ENCODE measurements at regions not wholly inside any gene's neighbourhood (a gene's known extent, or its start where the extent isn't known, plus 50 kb on each side); places are given as distances from the start of the nearest gene placed in this dataset.
A peak's percentile ranks its signal among the peaks of the same experiment; 100 is the strongest.

GRCh38 chr13:111527614-111528229, 207.3 kb downstream of the TEX29 start:
- TF ChIP-seq CTCF (IDR thresholded peaks at IDR 0.05) = no peak

GRCh38 chr13:111528513-111528912, 208.1 kb downstream of the TEX29 start:
- Histone ChIP-seq H3K27me3 (ENCODE audit: low read depth) (peaks cover 36% of the 10 kb centered on the region), H3K27ac (no peak overlapping the region), H3K4me1 (no peaks in the 10 kb centered on the region), H3K4me3 (no peak overlapping the region), H3K36me3 (no peaks in the 10 kb centered on the region), H3K9me3 (no peaks in the 10 kb centered on the region)
- TF ChIP-seq CTCF (IDR thresholded peaks at IDR 0.05) = no peak
- intact Hi-C loops (cut with DNase I) = no loop called here
- DNase-seq (peak; percentile 24), ATAC-seq (peak in 1 of 2 donors; percentile 22)

More at GRCh38 chr13:111527614-111528229, 207.3 kb downstream of the TEX29 start:
- ATAC-seq (no peak), DNase-seq (no peak)
- Histone ChIP-seq H3K9me3 (no peaks in the 10 kb centered on the region), H3K36me3 (no peaks in the 10 kb centered on the region), H3K27ac (no peak overlapping the region), H3K4me1 (no peaks in the 10 kb centered on the region), H3K27me3 (ENCODE audit: low read depth) (peaks cover 28% of the 10 kb centered on the region), H3K4me3 (no peak overlapping the region)
- intact Hi-C loops (cut with DNase I) = no loop called here

- Histone ChIP-seq H3K27ac (no peak overlapping the region), H3K4me3 (no peak overlapping the region), H3K9me3 (no peaks in the 10 kb centered on the region), H3K36me3 (no peaks in the 10 kb centered on the region), H3K4me1 (no peaks in the 10 kb centered on the region), H3K27me3 (ENCODE audit: low read depth) (peaks cover 54% of the 10 kb centered on the region)
- TF ChIP-seq CTCF (IDR thresholded peaks at IDR 0.05) = no peak
- DNase-seq (no peak), ATAC-seq (no peak)
- intact Hi-C loops (cut with DNase I) = no loop called here
These were observed 209.9 kb downstream of the TEX29 start for GRCh38 chr13:111530137-111530870.

- intact Hi-C loops (cut with DNase I) = no loop called here
- H3K27me3 ChIP-seq (ENCODE audit: low read depth) = peaks cover 62% of the 10 kb centered on the region
- no peaks in the 10 kb centered on the region for H3K9me3 ChIP-seq
- ATAC-seq = no peak
- TF ChIP-seq CTCF (IDR thresholded peaks at IDR 0.05) = no peak
- no peaks in the 10 kb centered on the region for H3K36me3 ChIP-seq
- no peak overlapping the region for H3K27ac ChIP-seq
- H3K4me1 ChIP-seq = no peaks in the 10 kb centered on the region
- DNase-seq = no peak
- no peak overlapping the region for H3K4me3 ChIP-seq
These were observed 211.1 kb downstream of the TEX29 start for GRCh38 chr13:111531505-111531904.

- Histone ChIP-seq H3K9me3 (no peaks in the 10 kb centered on the region), H3K4me3 (no peak overlapping the region), H3K4me1 (no peaks in the 10 kb centered on the region), H3K27me3 (ENCODE audit: low read depth) (peaks cover 68% of the 10 kb centered on the region), H3K36me3 (no peaks in the 10 kb centered on the region), H3K27ac (no peak overlapping the region)
- ATAC-seq = no peak
- TF ChIP-seq CTCF (IDR thresholded peaks at IDR 0.05) = no peak
- no peak for DNase-seq
- intact Hi-C loops (cut with DNase I) = no loop called here
These were observed 211.7 kb downstream of the TEX29 start for GRCh38 chr13:111532111-111532510.
